ENCODE measurements at regions not wholly inside any gene's neighbourhood (a gene's known extent, or its start where the extent isn't known, plus 50 kb on each side); places are given as distances from the start of the nearest gene placed in this dataset.

DNA sequence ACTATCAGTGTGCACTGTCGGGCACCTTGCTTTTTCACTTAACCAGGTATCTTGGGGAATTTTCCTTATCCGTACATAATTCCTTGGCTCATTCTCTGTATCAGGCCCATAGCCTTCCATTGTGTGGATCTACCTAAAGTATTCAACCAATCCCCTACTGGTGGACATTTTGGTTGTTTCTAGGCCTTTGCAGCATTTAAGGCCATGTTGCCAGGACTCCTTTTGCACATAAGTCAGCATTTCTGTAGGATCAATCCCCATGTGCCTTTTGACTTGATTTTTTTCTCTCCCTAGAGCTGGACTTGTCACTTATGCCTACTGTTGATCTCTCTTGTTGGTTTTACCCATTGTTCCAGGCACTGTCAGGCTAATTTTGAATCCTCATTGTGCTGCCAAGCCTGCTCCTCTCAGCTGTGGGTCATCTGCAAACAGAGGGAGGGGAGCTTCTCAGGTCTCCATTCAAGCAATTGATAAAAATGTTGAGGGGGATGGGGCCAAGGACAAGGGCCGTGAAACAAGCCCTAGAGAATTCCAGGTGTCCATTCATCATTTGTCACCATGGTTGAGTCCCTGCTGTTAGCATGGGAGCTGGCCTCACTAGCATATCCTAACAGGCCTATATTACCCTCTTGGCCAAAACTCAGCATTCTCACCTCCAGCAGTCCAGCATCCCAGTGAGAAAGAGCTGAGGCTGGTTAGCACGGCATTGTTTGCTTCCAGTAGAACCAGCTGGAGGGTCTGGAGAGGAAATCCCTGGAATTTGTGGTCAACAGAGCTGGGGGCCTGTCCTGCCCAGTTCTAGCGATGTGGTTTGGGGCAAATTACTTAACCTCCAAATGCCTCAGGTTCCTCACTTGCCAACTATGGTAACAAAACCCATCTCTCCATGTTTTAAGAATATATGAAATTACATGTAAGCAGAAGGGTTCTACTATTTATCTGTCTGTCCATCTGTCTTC, 178.4 kb downstream of the MRPL14 start:
- Histone ChIP-seq H3K9me3 (ENCODE audit: control insufficient read depth in 1 of 2, low read length in 2 of 2) (peaks cover 4 to 10% of the 10 kb centered on the region in 2 donors), H3K36me3 (ENCODE audit: control insufficient read depth in 1 of 2, insufficient read depth in 2 of 2, low read length in 2 of 2) (no peaks in the 10 kb centered on the region), H3K4me1 (ENCODE audit: control insufficient read depth in 1 of 2, insufficient read depth in 2 of 2, low read length in 2 of 2) (peaks cover 4 to 8% of the 10 kb centered on the region in 2 donors), H3K4me3 (ENCODE audit: low read depth in 1 of 2, low read length in 2 of 2) (no peak overlapping the region), H3K9ac (ENCODE audit: low read depth in 1 of 2, low read length in 2 of 2) (no peak overlapping the region), H3K27me3 (ENCODE audit: control insufficient read depth in 1 of 2, insufficient read depth in 2 of 2, low read length in 2 of 2) (no peaks in the 10 kb centered on the region), H3K27ac (ENCODE audit: low read depth, low read length) (no peak overlapping the region)

DNA sequence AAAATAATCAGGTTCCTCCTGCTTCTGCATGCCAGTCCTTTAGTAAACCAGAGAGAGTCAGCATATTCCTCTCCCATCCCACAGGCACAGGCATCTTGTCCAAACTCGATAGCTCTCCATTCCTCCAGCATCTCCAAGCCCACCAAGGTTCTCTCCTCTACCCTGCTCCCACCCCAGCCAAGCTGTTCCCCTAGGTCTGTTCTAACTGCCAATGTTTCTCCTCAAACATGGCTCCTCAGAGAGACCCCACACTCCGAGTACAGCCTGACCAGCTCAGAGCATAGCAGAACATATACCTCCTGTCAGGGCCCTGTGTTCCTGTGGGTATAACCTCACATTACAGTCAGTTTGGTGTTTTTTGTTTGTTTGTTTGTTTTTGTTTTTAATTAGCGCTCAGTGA, 177.8 kb downstream of the VEGFA start:
- no peaks in the 10 kb centered on the region for H3K27me3 ChIP-seq (ENCODE audit: control insufficient read depth in 1 of 2, insufficient read depth in 2 of 2, low read length in 2 of 2)
- no peaks in the 10 kb centered on the region for H3K36me3 ChIP-seq (ENCODE audit: control insufficient read depth in 1 of 2, insufficient read depth in 2 of 2, low read length in 2 of 2)

DNA sequence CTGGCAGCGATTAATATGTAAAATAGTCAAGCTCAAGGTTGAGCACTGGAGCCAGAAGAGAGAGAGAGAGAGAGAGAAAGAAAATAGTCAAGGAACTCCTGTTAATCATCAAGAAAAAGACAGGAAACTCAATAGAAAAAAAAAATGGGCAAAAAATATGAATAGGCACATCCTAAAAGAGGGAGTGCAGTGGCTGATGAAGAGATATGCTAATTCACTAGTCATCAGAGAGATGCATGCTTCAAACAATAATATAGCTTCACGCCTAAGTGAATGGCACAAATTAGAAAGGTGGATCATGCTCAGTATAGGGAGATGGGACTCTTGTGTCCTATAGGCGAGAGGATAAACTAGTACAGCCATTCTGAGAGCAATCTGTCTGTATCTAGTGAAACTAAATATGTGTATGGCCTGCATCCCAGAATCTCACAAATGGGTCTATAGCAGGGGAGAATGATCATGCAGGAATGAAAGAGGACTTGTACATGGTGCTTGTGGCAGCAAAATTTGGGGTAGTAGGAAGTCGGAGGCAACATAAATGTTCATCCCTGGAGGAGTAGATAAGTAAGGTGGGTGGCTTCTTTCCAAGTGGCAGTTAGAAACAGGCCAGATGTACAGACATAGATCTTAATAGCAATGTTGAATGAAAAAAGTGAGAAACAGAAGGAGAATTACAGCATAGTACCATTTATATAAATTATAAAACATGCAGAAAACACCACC, 176.8 kb downstream of the VEGFA start:
- H3K36me3 ChIP-seq (ENCODE audit: control insufficient read depth in 1 of 2, insufficient read depth in 2 of 2, low read length in 2 of 2), result no peaks in the 10 kb centered on the region
- H3K4me1 ChIP-seq (ENCODE audit: control insufficient read depth in 1 of 2, insufficient read depth in 2 of 2, low read length in 2 of 2), result peaks cover 4 to 8% of the 10 kb centered on the region in 2 donors
- H3K27me3 ChIP-seq (ENCODE audit: control insufficient read depth in 1 of 2, insufficient read depth in 2 of 2, low read length in 2 of 2), result no peaks in the 10 kb centered on the region
- H3K9me3 ChIP-seq (ENCODE audit: control insufficient read depth in 1 of 2, low read length in 2 of 2), result peaks cover 4 to 10% of the 10 kb centered on the region in 2 donors
- no peak overlapping the region for H3K9ac ChIP-seq (ENCODE audit: low read depth in 1 of 2, low read length in 2 of 2)
- H3K27ac ChIP-seq (ENCODE audit: low read depth, low read length), result no peak overlapping the region
- no peak overlapping the region for H3K4me3 ChIP-seq (ENCODE audit: low read depth in 1 of 2, low read length in 2 of 2)

More for the DNA sequence above, 177.8 kb downstream of the VEGFA start:
- Histone ChIP-seq H3K9ac (ENCODE audit: low read depth in 1 of 2, low read length in 2 of 2) (no peak overlapping the region), H3K27ac (ENCODE audit: low read depth, low read length) (no peak overlapping the region), H3K9me3 (ENCODE audit: control insufficient read depth in 1 of 2, low read length in 2 of 2) (peaks cover 4 to 10% of the 10 kb centered on the region in 2 donors), H3K4me3 (ENCODE audit: low read depth in 1 of 2, low read length in 2 of 2) (no peak overlapping the region), H3K4me1 (ENCODE audit: control insufficient read depth in 1 of 2, insufficient read depth in 2 of 2, low read length in 2 of 2) (peaks cover 4 to 8% of the 10 kb centered on the region in 2 donors)

DNA sequence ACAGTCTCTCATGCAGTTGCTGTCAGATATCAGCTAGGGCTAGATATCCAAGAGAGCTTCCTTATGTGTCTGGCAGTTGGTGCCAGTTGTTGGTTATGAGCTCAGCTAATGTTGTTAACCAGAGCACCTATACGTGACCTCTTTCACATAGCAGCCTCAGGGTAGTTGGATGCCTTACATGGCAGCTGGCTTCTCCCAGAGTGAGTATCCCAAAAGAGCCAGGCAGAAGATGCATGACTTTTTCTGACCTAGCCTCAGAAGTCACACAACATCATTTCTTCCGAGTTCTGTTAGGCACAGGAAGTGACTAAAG, 175.7 kb downstream of the VEGFA start:
- Histone ChIP-seq H3K27ac (ENCODE audit: low read depth, low read length) (no peak overlapping the region), H3K9ac (ENCODE audit: low read depth in 1 of 2, low read length in 2 of 2) (no peak overlapping the region), H3K4me3 (ENCODE audit: low read depth in 1 of 2, low read length in 2 of 2) (no peak overlapping the region), H3K4me1 (ENCODE audit: control insufficient read depth in 1 of 2, insufficient read depth in 2 of 2, low read length in 2 of 2) (peaks cover 0 to under 1% of the 10 kb centered on the region in 2 donors), H3K9me3 (ENCODE audit: control insufficient read depth in 1 of 2, low read length in 2 of 2) (peaks cover 4 to 10% of the 10 kb centered on the region in 2 donors), H3K27me3 (ENCODE audit: control insufficient read depth in 1 of 2, insufficient read depth in 2 of 2, low read length in 2 of 2) (no peaks in the 10 kb centered on the region), H3K36me3 (ENCODE audit: control insufficient read depth in 1 of 2, insufficient read depth in 2 of 2, low read length in 2 of 2) (no peaks in the 10 kb centered on the region)

DNA sequence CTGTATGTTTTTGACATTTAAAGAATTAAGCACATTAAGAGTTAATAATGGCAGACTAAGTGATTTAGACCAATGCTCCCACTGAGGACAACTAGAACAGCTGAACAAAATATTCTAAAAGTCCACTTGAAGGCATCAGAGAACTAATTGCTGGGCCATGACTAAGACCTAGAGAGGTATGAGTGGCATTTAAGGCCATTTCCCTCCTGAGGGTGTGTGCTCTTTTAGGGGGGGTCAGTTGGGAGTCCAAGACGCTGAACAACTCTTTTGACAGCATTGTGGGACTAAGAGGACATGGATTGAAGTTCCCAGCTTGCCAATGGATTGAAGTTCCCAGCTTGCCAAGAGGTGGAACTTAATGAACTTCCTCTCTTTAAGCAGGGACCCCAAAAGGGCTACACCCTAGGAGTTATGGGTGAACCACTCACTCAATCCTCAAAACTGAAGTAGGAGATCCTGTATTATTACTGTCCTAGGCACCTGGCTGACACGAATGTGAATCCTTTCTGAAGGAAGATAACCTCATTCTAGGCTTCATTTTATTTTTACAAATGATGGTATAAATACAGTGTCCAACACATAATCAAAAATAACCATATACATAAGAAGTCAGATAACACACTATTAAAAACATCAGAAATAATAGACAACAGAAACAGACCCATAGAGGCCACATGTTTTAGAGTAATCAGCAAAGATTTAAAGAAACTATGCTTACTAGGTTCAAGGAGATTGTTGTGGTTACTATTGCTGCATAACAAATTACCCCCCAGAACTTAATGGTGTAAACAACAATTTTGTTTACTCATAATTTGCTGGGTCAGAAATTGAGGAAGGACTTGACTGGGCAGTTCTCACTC, 175.1 kb downstream of the VEGFA start:
- Histone ChIP-seq H3K4me3 (ENCODE audit: low read depth in 1 of 2, low read length in 2 of 2) (no peak overlapping the region), H3K9ac (ENCODE audit: low read depth in 1 of 2, low read length in 2 of 2) (no peak overlapping the region), H3K4me1 (ENCODE audit: control insufficient read depth in 1 of 2, insufficient read depth in 2 of 2, low read length in 2 of 2) (no peaks in the 10 kb centered on the region), H3K9me3 (ENCODE audit: control insufficient read depth in 1 of 2, low read length in 2 of 2) (peaks cover 4 to 10% of the 10 kb centered on the region in 2 donors), H3K36me3 (ENCODE audit: control insufficient read depth in 1 of 2, insufficient read depth in 2 of 2, low read length in 2 of 2) (no peaks in the 10 kb centered on the region), H3K27me3 (ENCODE audit: control insufficient read depth in 1 of 2, insufficient read depth in 2 of 2, low read length in 2 of 2) (no peaks in the 10 kb centered on the region), H3K27ac (ENCODE audit: low read depth, low read length) (no peak overlapping the region)

DNA sequence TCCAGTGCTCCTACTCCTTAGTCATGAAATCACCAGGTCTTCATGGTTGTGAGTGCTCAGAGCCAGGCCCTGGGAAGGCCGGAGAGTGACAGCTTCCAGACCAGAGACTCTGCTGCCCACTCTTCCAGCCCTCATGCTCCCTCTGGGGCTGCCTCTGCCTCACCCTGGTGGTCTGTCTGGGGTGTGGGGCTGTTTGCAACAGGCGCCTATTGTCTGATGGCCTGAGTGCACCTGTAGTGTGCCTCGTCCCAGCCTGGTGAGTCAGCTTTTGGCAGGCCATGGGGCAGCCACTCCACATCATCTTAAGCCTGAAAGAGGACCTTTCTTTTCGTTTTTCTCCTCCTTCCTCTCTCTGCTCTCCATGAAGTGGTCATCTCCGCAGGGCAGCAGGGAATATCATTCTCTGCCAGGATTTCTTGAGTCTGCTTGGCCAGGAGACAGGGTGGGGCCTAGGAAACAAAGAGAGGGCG, 173.8 kb downstream of the VEGFA start:
- no peaks in the 10 kb centered on the region for H3K4me1 ChIP-seq (ENCODE audit: control insufficient read depth in 1 of 2, insufficient read depth in 2 of 2, low read length in 2 of 2)
- H3K36me3 ChIP-seq (ENCODE audit: control insufficient read depth in 1 of 2, insufficient read depth in 2 of 2, low read length in 2 of 2), result no peaks in the 10 kb centered on the region
- H3K27ac ChIP-seq (ENCODE audit: low read depth, low read length), result no peak overlapping the region
- H3K27me3 ChIP-seq (ENCODE audit: control insufficient read depth in 1 of 2, insufficient read depth in 2 of 2, low read length in 2 of 2), result no peaks in the 10 kb centered on the region
- H3K9me3 ChIP-seq (ENCODE audit: control insufficient read depth in 1 of 2, low read length in 2 of 2), result peaks cover 4 to 10% of the 10 kb centered on the region in 2 donors
- no peak overlapping the region for H3K9ac ChIP-seq (ENCODE audit: low read depth in 1 of 2, low read length in 2 of 2)
- no peak overlapping the region for H3K4me3 ChIP-seq (ENCODE audit: low read depth in 1 of 2, low read length in 2 of 2)

DNA sequence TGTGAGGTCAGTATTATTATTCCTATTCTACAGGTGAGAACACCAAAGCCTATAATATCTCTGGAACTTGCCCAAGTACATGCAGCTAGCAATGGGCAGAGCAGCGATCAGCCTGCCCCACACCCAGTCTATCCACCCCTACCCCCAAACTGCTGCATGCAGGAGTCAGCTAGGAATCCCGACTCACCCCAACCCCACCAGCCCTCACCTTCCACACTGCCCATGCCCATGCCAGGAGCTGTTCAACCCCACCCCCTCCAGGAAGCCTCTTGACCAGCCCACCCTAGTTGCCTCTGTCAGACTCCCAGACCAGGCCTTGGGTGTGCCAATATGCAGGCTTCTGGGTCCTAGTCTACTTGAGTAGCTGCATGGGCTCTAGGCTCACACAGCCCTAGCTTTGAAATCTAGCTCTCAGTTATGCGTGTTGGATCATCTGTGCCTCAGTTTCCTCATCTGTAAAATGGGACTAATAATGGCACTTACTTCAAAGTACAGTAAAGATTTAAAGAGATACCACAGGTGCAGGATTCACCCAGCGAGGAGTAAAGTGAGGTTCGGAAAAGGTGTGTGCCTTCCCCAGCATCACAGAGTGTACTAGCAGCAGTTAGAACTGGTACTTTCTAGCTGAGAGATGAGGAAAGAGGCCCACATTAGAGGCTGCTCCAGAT, 173.2 kb downstream of the VEGFA start:
- H3K27ac ChIP-seq (ENCODE audit: low read depth, low read length), result no peak overlapping the region
- H3K9ac ChIP-seq (ENCODE audit: low read depth in 1 of 2, low read length in 2 of 2), result no peak overlapping the region
- H3K36me3 ChIP-seq (ENCODE audit: control insufficient read depth in 1 of 2, insufficient read depth in 2 of 2, low read length in 2 of 2), result no peaks in the 10 kb centered on the region
- no peaks in the 10 kb centered on the region for H3K27me3 ChIP-seq (ENCODE audit: control insufficient read depth in 1 of 2, insufficient read depth in 2 of 2, low read length in 2 of 2)
- no peak overlapping the region for H3K4me3 ChIP-seq (ENCODE audit: low read depth in 1 of 2, low read length in 2 of 2)
- H3K4me1 ChIP-seq (ENCODE audit: control insufficient read depth in 1 of 2, insufficient read depth in 2 of 2, low read length in 2 of 2), result no peaks in the 10 kb centered on the region
- peaks cover 4 to 10% of the 10 kb centered on the region in 2 donors for H3K9me3 ChIP-seq (ENCODE audit: control insufficient read depth in 1 of 2, low read length in 2 of 2)

DNA sequence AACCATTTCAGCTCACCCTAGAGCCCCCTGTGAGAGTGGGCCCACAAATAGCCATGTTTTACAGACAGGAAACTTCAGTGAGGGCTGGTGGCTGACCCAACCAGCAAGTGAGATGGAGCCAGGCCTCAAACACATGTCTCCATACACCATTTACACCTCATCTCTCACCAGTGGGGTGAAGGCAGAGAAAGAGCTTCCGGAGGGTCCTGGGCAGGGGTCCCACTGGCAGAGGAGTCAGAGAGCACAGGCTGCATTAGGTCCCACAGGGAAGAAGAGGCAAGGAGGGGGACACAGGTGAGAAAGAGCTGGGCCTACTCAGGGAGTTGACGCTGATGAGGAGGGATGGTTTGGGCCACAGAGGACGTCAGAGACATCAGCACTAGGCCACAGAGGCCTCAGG, 172.6 kb downstream of the VEGFA start:
- no peaks in the 10 kb centered on the region for H3K27me3 ChIP-seq (ENCODE audit: control insufficient read depth in 1 of 2, insufficient read depth in 2 of 2, low read length in 2 of 2)

DNA sequence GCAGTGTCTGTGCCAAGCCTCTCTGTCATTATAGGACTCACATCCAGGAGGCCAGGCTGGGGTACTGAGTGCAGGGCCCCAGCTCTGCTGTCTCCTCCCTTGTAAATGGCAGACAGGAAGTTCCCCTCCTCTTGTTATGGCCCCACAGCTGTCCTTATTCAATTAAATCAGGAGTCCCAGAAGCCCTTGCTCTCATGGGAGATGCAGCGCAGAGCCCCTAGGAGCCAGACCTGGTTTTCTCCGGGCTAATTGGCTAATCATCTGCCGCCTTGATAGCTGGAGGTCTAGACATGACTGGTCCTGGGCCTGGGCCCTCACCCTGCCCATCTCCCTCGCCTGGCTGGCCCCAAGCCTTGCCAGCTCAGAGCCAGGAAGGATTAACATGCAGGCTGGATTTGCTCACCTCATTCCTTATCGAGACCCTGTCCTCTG, 172.0 kb downstream of the VEGFA start:
- Histone ChIP-seq H3K9ac (ENCODE audit: low read depth in 1 of 2, low read length in 2 of 2) (no peak overlapping the region), H3K9me3 (ENCODE audit: control insufficient read depth in 1 of 2, low read length in 2 of 2) (peaks cover 4 to 10% of the 10 kb centered on the region in 2 donors), H3K4me3 (ENCODE audit: low read depth in 1 of 2, low read length in 2 of 2) (no peak overlapping the region), H3K4me1 (ENCODE audit: control insufficient read depth in 1 of 2, insufficient read depth in 2 of 2, low read length in 2 of 2) (no peaks in the 10 kb centered on the region), H3K27me3 (ENCODE audit: control insufficient read depth in 1 of 2, insufficient read depth in 2 of 2, low read length in 2 of 2) (no peaks in the 10 kb centered on the region), H3K36me3 (ENCODE audit: control insufficient read depth in 1 of 2, insufficient read depth in 2 of 2, low read length in 2 of 2) (no peaks in the 10 kb centered on the region), H3K27ac (ENCODE audit: low read depth, low read length) (no peak overlapping the region)

More for the DNA sequence above, 172.6 kb downstream of the VEGFA start:
- Histone ChIP-seq H3K4me3 (ENCODE audit: low read depth in 1 of 2, low read length in 2 of 2) (no peak overlapping the region), H3K36me3 (ENCODE audit: control insufficient read depth in 1 of 2, insufficient read depth in 2 of 2, low read length in 2 of 2) (no peaks in the 10 kb centered on the region), H3K9ac (ENCODE audit: low read depth in 1 of 2, low read length in 2 of 2) (no peak overlapping the region), H3K9me3 (ENCODE audit: control insufficient read depth in 1 of 2, low read length in 2 of 2) (peaks cover 4 to 10% of the 10 kb centered on the region in 2 donors), H3K4me1 (ENCODE audit: control insufficient read depth in 1 of 2, insufficient read depth in 2 of 2, low read length in 2 of 2) (no peaks in the 10 kb centered on the region), H3K27ac (ENCODE audit: low read depth, low read length) (no peak overlapping the region)

Measured in duodenal mucosa (tissue), 2 donors.